ENCODE measurements at regions not wholly inside any gene's neighbourhood (a gene's known extent, or its start where the extent isn't known, plus 50 kb on each side); places are given as distances from the start of the nearest gene placed in this dataset.
A peak's percentile ranks its signal among the peaks of the same experiment; 100 is the strongest.

DNA sequence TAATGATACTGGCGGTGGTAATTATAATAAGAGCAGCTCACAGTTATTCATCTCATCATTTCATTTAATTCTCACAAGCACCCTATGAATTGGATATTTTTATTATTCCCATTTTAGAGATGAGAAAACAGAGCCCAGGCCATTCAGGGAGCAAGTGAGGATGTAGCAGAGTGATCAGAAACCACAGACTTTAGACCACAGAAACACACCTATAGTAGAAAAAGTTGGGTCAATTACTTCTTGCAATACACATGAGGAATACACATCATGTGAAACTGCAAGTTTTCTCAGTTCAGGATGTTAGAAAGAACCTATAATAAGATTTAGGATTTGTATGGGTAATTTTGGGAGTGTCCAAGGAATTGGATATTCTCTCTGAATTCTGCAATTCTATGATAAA, 278.0 kb downstream of the ADRA2A start:
- no peak overlapping the region for H3K4me3 ChIP-seq
- 88 to 100% (median 94%) methylated on average over 1 of the region's 1 CpG for WGBS, 5 donors
- H3K27ac ChIP-seq = no peak overlapping the region

GRCh38 chr10:111356571-111356970, 279.7 kb downstream of the ADRA2A start:
- no peaks in the 10 kb centered on the region for H3K9me3 ChIP-seq
- TF ChIP-seq CTCF (IDR thresholded peaks at IDR 0.05 in 8 of 11, conservative IDR thresholded peaks at IDR 0.05 in 3 of 11) (no peak), POLR2AphosphoS5 (IDR thresholded peaks at IDR 0.05) (no peak), POLR2A (IDR thresholded peaks at IDR 0.05) (no peak)
- WGBS, 5 donors = 27 to 36% (median 32%) methylated on average over 3 of the region's 3 CpGs
- no peak overlapping the region for H3K4me3 ChIP-seq
- peaks cover 0 to 9% (median 0%) of the 10 kb centered on the region in 7 donors for H3K27me3 ChIP-seq (replicated peaks in 1 of 7)
- DNase-seq = no peak
- H3K27ac ChIP-seq = no peak overlapping the region
- no peaks in the 10 kb centered on the region for H3K4me1 ChIP-seq
- H3K36me3 ChIP-seq = no peaks in the 10 kb centered on the region
- intact Hi-C loops (cut with DNase I; ENCODE audit: low total_unique reads) = no loop called here

More for the DNA sequence above, 278.0 kb downstream of the ADRA2A start:
- intact Hi-C loops (cut with DNase I; ENCODE audit: low total_unique reads) = no loop called here
- Histone ChIP-seq H3K36me3 (no peaks in the 10 kb centered on the region), H3K4me1 (no peaks in the 10 kb centered on the region), H3K9me3 (no peaks in the 10 kb centered on the region), H3K27me3 (replicated peaks in 1 of 7) (peaks cover 0 to 7% (median 0%) of the 10 kb centered on the region in 7 donors)
- DNase-seq = no peak
- no peak for TF ChIP-seq POLR2AphosphoS5 (IDR thresholded peaks at IDR 0.05)
- no peak for TF ChIP-seq CTCF (IDR thresholded peaks at IDR 0.05 in 8 of 11, conservative IDR thresholded peaks at IDR 0.05 in 3 of 11)
- no peak for TF ChIP-seq POLR2A (IDR thresholded peaks at IDR 0.05)

DNA sequence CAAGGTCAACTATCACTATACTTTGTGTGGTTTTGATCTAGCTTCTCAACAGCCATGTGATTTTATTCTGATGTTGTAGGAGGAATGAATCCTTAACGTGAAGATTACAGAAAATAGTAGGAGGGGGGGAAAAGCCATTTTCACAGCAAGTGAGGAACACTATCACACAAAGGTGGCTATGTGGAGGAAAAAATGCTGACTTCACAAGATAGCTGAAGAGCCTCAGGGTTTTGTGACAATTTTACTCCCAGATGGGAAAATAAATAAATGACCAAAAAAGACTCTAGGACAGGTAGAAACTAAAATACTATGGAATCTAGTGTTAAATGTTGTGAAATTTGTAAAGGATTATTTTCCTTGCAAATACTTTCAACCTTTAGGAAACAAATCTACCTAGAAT, 281.0 kb downstream of the ADRA2A start:
- no peaks in the 10 kb centered on the region for H3K4me1 ChIP-seq
- H3K27ac ChIP-seq = no peak overlapping the region
- H3K9me3 ChIP-seq = no peaks in the 10 kb centered on the region
- intact Hi-C loops (cut with DNase I; ENCODE audit: low total_unique reads) = no loop called here
- H3K27me3 ChIP-seq (replicated peaks in 1 of 7) = peaks cover 0 to 9% (median 0%) of the 10 kb centered on the region in 7 donors
- 68 to 90% (median 74%) methylated on average over 1 of the region's 1 CpG for WGBS, 5 donors
- no peak overlapping the region for H3K4me3 ChIP-seq
- no peak for DNase-seq
- no peak for TF ChIP-seq CTCF (IDR thresholded peaks at IDR 0.05 in 8 of 11, conservative IDR thresholded peaks at IDR 0.05 in 3 of 11)
- no peak for TF ChIP-seq POLR2AphosphoS5 (IDR thresholded peaks at IDR 0.05)
- TF ChIP-seq POLR2A (IDR thresholded peaks at IDR 0.05) = no peak
- no peaks in the 10 kb centered on the region for H3K36me3 ChIP-seq

- TF ChIP-seq POLR2A (IDR thresholded peaks at IDR 0.05) = no peak
- peak in 9 of 11 experiments; percentile 7 to 48 (median 37) for TF ChIP-seq CTCF (IDR thresholded peaks at IDR 0.05 in 8 of 11, conservative IDR thresholded peaks at IDR 0.05 in 3 of 11)
- H3K4me1 ChIP-seq = no peaks in the 10 kb centered on the region
- peaks cover 0 to 9% (median 0%) of the 10 kb centered on the region in 7 donors for H3K27me3 ChIP-seq (replicated peaks in 1 of 7)
- no peak overlapping the region for H3K27ac ChIP-seq
- H3K9me3 ChIP-seq = no peaks in the 10 kb centered on the region
- no peak overlapping the region for H3K4me3 ChIP-seq
- WGBS, 5 donors = 16 to 28% (median 26%) methylated on average over 5 of the region's 5 CpGs
- DNase-seq = peak; percentile 70
- H3K36me3 ChIP-seq = no peaks in the 10 kb centered on the region
- intact Hi-C loops (cut with DNase I; ENCODE audit: low total_unique reads) = no loop called here
These were observed 283.6 kb downstream of the ADRA2A start for GRCh38 chr10:111360260-111360925.

Data from spleen (tissue), 11 donors.